ENCODE measurements at regions not wholly inside any gene's neighbourhood (a gene's known extent, or its start where the extent isn't known, plus 50 kb on each side); places are given as distances from the start of the nearest gene placed in this dataset.

DNA sequence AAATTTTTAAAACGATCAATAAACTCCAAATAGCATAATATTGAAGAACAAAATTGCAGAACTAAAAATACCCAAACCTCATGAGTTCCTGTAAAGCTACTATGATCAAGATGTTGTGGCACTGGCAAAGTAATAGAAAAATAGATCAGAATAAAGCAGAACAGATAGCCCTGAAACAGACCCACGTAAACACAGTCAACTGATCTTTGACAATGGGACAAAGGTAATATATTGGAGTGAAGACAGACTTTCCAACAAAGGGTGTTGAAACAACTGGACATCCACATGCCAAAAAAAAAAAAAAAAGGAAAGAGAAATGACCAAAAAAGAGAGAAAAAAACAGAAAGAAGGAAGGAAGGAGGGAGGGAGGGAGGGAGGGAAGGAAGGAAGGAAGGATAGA is 138.7 kb downstream of the IRS2 start:
- no peaks in the 10 kb centered on the region for H3K79me1 ChIP-seq (ENCODE audit: low read depth, low read length)
- H2BK15ac ChIP-seq (ENCODE audit: low read length): no peak overlapping the region
- H3K36me3 ChIP-seq (replicated peaks in 1 of 2; ENCODE audit: control insufficient read depth in 2 of 2, insufficient read depth in 2 of 2, low read length in 2 of 2): no peaks in the 10 kb centered on the region
- H3K4me3 ChIP-seq (ENCODE audit: low read length in 2 of 2): no peak overlapping the region
- no peak overlapping the region for H2BK5ac ChIP-seq (ENCODE audit: low read length)
- no peak overlapping the region for H3K23ac ChIP-seq (ENCODE audit: low read depth, low read length, poor library complexity)
- no peak overlapping the region for H3K9ac ChIP-seq (ENCODE audit: low read depth, low read length, poor library complexity)
- no peak overlapping the region for H4K8ac ChIP-seq (ENCODE audit: low read depth, low read length)
- no peak overlapping the region for H3K4ac ChIP-seq (ENCODE audit: low read length)
- no peak overlapping the region for H2BK120ac ChIP-seq (ENCODE audit: low read depth, low read length)
- no peak overlapping the region for H3K4me2 ChIP-seq (ENCODE audit: insufficient read depth, low read length, poor library complexity, severe bottlenecking)
- no peak overlapping the region for H2AFZ ChIP-seq (ENCODE audit: low read length)
- no peak for DNase-seq (ENCODE audit: low spot score)
- peaks cover 0 to 3% of the 10 kb centered on the region in 2 donors for H3K4me1 ChIP-seq (ENCODE audit: control insufficient read depth in 2 of 2, insufficient read depth in 1 of 2, low read depth in 1 of 2, low read length in 2 of 2)
- no peak overlapping the region for H2BK12ac ChIP-seq (ENCODE audit: low read length)
- H3K18ac ChIP-seq (ENCODE audit: low read length): no peak overlapping the region
- no peaks in the 10 kb centered on the region for H3K27me3 ChIP-seq (ENCODE audit: control insufficient read depth in 3 of 3, insufficient read depth in 3 of 3, low read depth in 1 of 3, low read length in 3 of 3)
- no peak overlapping the region for H3K14ac ChIP-seq (ENCODE audit: low read length)
- no CpG with 5 or more reads among the region's 2 CpGs for WGBS, 2 donors (ENCODE audit: extremely low coverage in 2 of 2, insufficient read length in 2 of 2, insufficient replicate concordance in 1 of 2)
- H4K91ac ChIP-seq (ENCODE audit: low read depth, low read length, poor library complexity): no peak overlapping the region
- no peaks in the 10 kb centered on the region for H3K9me3 ChIP-seq (replicated peaks in 1 of 2; ENCODE audit: control insufficient read depth in 2 of 2, insufficient read depth in 1 of 2, low read depth in 1 of 2, low read length in 2 of 2)
- no peak overlapping the region for H2AK5ac ChIP-seq (ENCODE audit: low read depth, low read length)
- no peak overlapping the region for H3K27ac ChIP-seq (replicated peaks; ENCODE audit: low read length)

- H2AFZ ChIP-seq (ENCODE audit: low read length): no peak overlapping the region
- no CpG with 5 or more reads among the region's 5 CpGs for WGBS, 2 donors (ENCODE audit: extremely low coverage in 2 of 2, insufficient read length in 2 of 2, insufficient replicate concordance in 1 of 2)
- DNase-seq (ENCODE audit: low spot score): no peak
- H3K27ac ChIP-seq (replicated peaks; ENCODE audit: low read length): no peak overlapping the region
- H3K18ac ChIP-seq (ENCODE audit: low read length): no peak overlapping the region
- H3K9ac ChIP-seq (ENCODE audit: low read depth, low read length, poor library complexity): no peak overlapping the region
- no peaks in the 10 kb centered on the region for H3K79me1 ChIP-seq (ENCODE audit: low read depth, low read length)
- H4K8ac ChIP-seq (ENCODE audit: low read depth, low read length): no peak overlapping the region
- H3K4me2 ChIP-seq (ENCODE audit: insufficient read depth, low read length, poor library complexity, severe bottlenecking): no peak overlapping the region
- H2BK15ac ChIP-seq (ENCODE audit: low read length): no peak overlapping the region
- H2AK5ac ChIP-seq (ENCODE audit: low read depth, low read length): no peak overlapping the region
- H3K27me3 ChIP-seq (ENCODE audit: control insufficient read depth in 3 of 3, insufficient read depth in 3 of 3, low read depth in 1 of 3, low read length in 3 of 3): no peaks in the 10 kb centered on the region
- no peak overlapping the region for H3K4ac ChIP-seq (ENCODE audit: low read length)
- H3K23ac ChIP-seq (ENCODE audit: low read depth, low read length, poor library complexity): no peak overlapping the region
- peaks cover 0 to 3% of the 10 kb centered on the region in 2 donors for H3K4me1 ChIP-seq (ENCODE audit: control insufficient read depth in 2 of 2, insufficient read depth in 1 of 2, low read depth in 1 of 2, low read length in 2 of 2)
- no peak overlapping the region for H2BK5ac ChIP-seq (ENCODE audit: low read length)
- no peak overlapping the region for H4K91ac ChIP-seq (ENCODE audit: low read depth, low read length, poor library complexity)
- no peak overlapping the region for H2BK120ac ChIP-seq (ENCODE audit: low read depth, low read length)
- H2BK12ac ChIP-seq (ENCODE audit: low read length): no peak overlapping the region
- no peaks in the 10 kb centered on the region for H3K9me3 ChIP-seq (replicated peaks in 1 of 2; ENCODE audit: control insufficient read depth in 2 of 2, insufficient read depth in 1 of 2, low read depth in 1 of 2, low read length in 2 of 2)
- no peaks in the 10 kb centered on the region for H3K36me3 ChIP-seq (replicated peaks in 1 of 2; ENCODE audit: control insufficient read depth in 2 of 2, insufficient read depth in 2 of 2, low read length in 2 of 2)
- H3K14ac ChIP-seq (ENCODE audit: low read length): no peak overlapping the region
- H3K4me3 ChIP-seq (ENCODE audit: low read length in 2 of 2): no peak overlapping the region
Measured at GRCh38 chr13:109647053-109647452, 139.3 kb downstream of the IRS2 start.

DNA sequence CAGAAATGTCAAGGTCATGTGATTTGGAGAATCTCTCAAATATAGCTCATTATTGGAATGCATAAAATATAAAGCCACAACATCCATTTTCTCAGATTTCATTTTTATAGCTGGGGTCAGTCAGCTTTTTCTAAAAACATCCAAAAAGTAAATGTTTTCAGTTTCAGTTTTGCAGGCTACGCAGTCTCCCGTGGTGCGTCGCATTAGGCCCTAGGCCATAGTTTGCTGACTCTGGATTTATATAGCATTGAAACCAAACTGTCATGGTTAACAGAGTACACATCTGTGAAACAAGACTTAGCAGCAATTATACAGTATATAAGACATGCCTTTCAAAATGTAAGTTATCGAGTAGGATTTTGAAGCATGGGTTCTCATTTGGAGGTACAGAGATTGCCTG is 140.0 kb downstream of the IRS2 start:
- Histone ChIP-seq H3K14ac (ENCODE audit: low read length) (no peak overlapping the region), H2BK5ac (ENCODE audit: low read length) (no peak overlapping the region), H3K79me1 (ENCODE audit: low read depth, low read length) (no peaks in the 10 kb centered on the region), H2AFZ (ENCODE audit: low read length) (no peak overlapping the region), H3K27ac (replicated peaks; ENCODE audit: low read length) (no peak overlapping the region), H2BK12ac (ENCODE audit: low read length) (no peak overlapping the region), H2BK120ac (ENCODE audit: low read depth, low read length) (no peak overlapping the region), H3K4me2 (ENCODE audit: insufficient read depth, low read length, poor library complexity, severe bottlenecking) (no peak overlapping the region), H4K91ac (ENCODE audit: low read depth, low read length, poor library complexity) (no peak overlapping the region), H3K4me1 (ENCODE audit: control insufficient read depth in 2 of 2, insufficient read depth in 1 of 2, low read depth in 1 of 2, low read length in 2 of 2) (peaks cover 0 to 3% of the 10 kb centered on the region in 2 donors), H3K36me3 (replicated peaks in 1 of 2; ENCODE audit: control insufficient read depth in 2 of 2, insufficient read depth in 2 of 2, low read length in 2 of 2) (no peaks in the 10 kb centered on the region), H3K4me3 (ENCODE audit: low read length in 2 of 2) (no peak overlapping the region), H3K9ac (ENCODE audit: low read depth, low read length, poor library complexity) (no peak overlapping the region), H3K27me3 (ENCODE audit: control insufficient read depth in 3 of 3, insufficient read depth in 3 of 3, low read depth in 1 of 3, low read length in 3 of 3) (no peaks in the 10 kb centered on the region), H3K9me3 (replicated peaks in 1 of 2; ENCODE audit: control insufficient read depth in 2 of 2, insufficient read depth in 1 of 2, low read depth in 1 of 2, low read length in 2 of 2) (peaks cover 0 to under 1% of the 10 kb centered on the region in 2 donors), H3K23ac (ENCODE audit: low read depth, low read length, poor library complexity) (no peak overlapping the region), H2AK5ac (ENCODE audit: low read depth, low read length) (no peak overlapping the region), H3K4ac (ENCODE audit: low read length) (no peak overlapping the region), H3K18ac (ENCODE audit: low read length) (no peak overlapping the region), H4K8ac (ENCODE audit: low read depth, low read length) (no peak overlapping the region), H2BK15ac (ENCODE audit: low read length) (no peak overlapping the region)
- DNase-seq (ENCODE audit: low spot score): no peak
- WGBS, 2 donors (ENCODE audit: extremely low coverage in 2 of 2, insufficient read length in 2 of 2, insufficient replicate concordance in 1 of 2): no CpG with 5 or more reads among the region's 5 CpGs

GRCh38 chr13:109645831-109646230 is 140.6 kb downstream of the IRS2 start:
- H3K4me1 ChIP-seq (ENCODE audit: control insufficient read depth in 2 of 2, insufficient read depth in 1 of 2, low read depth in 1 of 2, low read length in 2 of 2): peaks cover 0 to 3% of the 10 kb centered on the region in 2 donors
- H2BK12ac ChIP-seq (ENCODE audit: low read length): no peak overlapping the region
- DNase-seq (ENCODE audit: low spot score): no peak
- no peaks in the 10 kb centered on the region for H3K79me1 ChIP-seq (ENCODE audit: low read depth, low read length)
- H4K91ac ChIP-seq (ENCODE audit: low read depth, low read length, poor library complexity): no peak overlapping the region
- no peak overlapping the region for H3K23ac ChIP-seq (ENCODE audit: low read depth, low read length, poor library complexity)
- no peak overlapping the region for H4K8ac ChIP-seq (ENCODE audit: low read depth, low read length)
- H3K4ac ChIP-seq (ENCODE audit: low read length): no peak overlapping the region
- no peak overlapping the region for H2BK120ac ChIP-seq (ENCODE audit: low read depth, low read length)
- no peaks in the 10 kb centered on the region for H3K27me3 ChIP-seq (ENCODE audit: control insufficient read depth in 3 of 3, insufficient read depth in 3 of 3, low read depth in 1 of 3, low read length in 3 of 3)
- H3K9ac ChIP-seq (ENCODE audit: low read depth, low read length, poor library complexity): no peak overlapping the region
- no peak overlapping the region for H3K4me2 ChIP-seq (ENCODE audit: insufficient read depth, low read length, poor library complexity, severe bottlenecking)
- H3K27ac ChIP-seq (replicated peaks; ENCODE audit: low read length): no peak overlapping the region
- H2BK15ac ChIP-seq (ENCODE audit: low read length): no peak overlapping the region
- H2BK5ac ChIP-seq (ENCODE audit: low read length): no peak overlapping the region
- H3K4me3 ChIP-seq (ENCODE audit: low read length in 2 of 2): no peak overlapping the region
- no peak overlapping the region for H2AFZ ChIP-seq (ENCODE audit: low read length)
- no peaks in the 10 kb centered on the region for H3K36me3 ChIP-seq (replicated peaks in 1 of 2; ENCODE audit: control insufficient read depth in 2 of 2, insufficient read depth in 2 of 2, low read length in 2 of 2)
- H2AK5ac ChIP-seq (ENCODE audit: low read depth, low read length): no peak overlapping the region
- peak overlapping the region; percentile 5 for H3K18ac ChIP-seq (ENCODE audit: low read length)
- H3K9me3 ChIP-seq (replicated peaks in 1 of 2; ENCODE audit: control insufficient read depth in 2 of 2, insufficient read depth in 1 of 2, low read depth in 1 of 2, low read length in 2 of 2): peaks cover 4 to 5% of the 10 kb centered on the region in 2 donors
- no peak overlapping the region for H3K14ac ChIP-seq (ENCODE audit: low read length)
- no CpG with 5 or more reads among the region's 6 CpGs for WGBS, 2 donors (ENCODE audit: extremely low coverage in 2 of 2, insufficient read length in 2 of 2, insufficient replicate concordance in 1 of 2)

Data from neuronal stem cell (in vitro differentiated cells).